H1 (cell line): ENCODE measurements at regions not wholly inside any gene's neighbourhood (a gene's known extent, or its start where the extent isn't known, plus 50 kb on each side); places are given as distances from the start of the nearest gene placed in this dataset.

Experiments used
- BACH1 ChIP-seq: IDR thresholded peaks from 2 replicates; pipeline ENCODE4 v1.6.1; 2012; ENCODE audit warnings: low read length, improper control_type of control experiment
- EP300 ChIP-seq, 2 experiments: IDR thresholded peaks; 1 replicate in 1 of 2; 2 replicates in 1 of 2; pipeline ENCODE4 v1.6.1; 2011 to 2012; ENCODE audit warnings: low read depth in 2 of 2, low read length in 2 of 2, mild to moderate bottlenecking in 2 of 2, borderline replicate concordance in 1 of 2, inconsistent platforms in 1 of 2, moderate library complexity in 1 of 2
- EZH2 ChIP-seq: fragments of 200-600 bp; sonication (generic); IDR thresholded peaks from 2 replicates; pipeline ENCODE4 v1.7.1; 2012; ENCODE audit warnings: low read depth, mild to moderate bottlenecking, moderate library complexity, low read length, inconsistent platforms; ENCODE audit not compliant: severe bottlenecking
- HDAC6 ChIP-seq: IDR thresholded peaks from one replicate; pipeline ENCODE4 v1.7.1; 2012; ENCODE audit warnings: low read depth, mild to moderate bottlenecking, inconsistent platforms, low read length, moderate library complexity
- POLR2AphosphoS5 ChIP-seq: IDR thresholded peaks from 2 replicates; pipeline ENCODE4 v1.6.1; 2011; ENCODE audit warnings: low read depth, low read length
- TF ChIP-seq, protein P1 (sequence below), 3 experiments: IDR thresholded peaks; 1 replicate in 2 of 3; 2 replicates in 1 of 3; pipeline versions ENCODE4 v1.5.1 to v1.6.1; 2011; ENCODE audit warnings: low read length in 3 of 3, mild to moderate bottlenecking in 3 of 3, inconsistent platforms in 2 of 3, low read depth in 1 of 3, moderate library complexity in 1 of 3; ENCODE audit not compliant: insufficient read depth in 1 of 3; ENCODE audit errors: control extremely low read depth in 1 of 3

DNA sequence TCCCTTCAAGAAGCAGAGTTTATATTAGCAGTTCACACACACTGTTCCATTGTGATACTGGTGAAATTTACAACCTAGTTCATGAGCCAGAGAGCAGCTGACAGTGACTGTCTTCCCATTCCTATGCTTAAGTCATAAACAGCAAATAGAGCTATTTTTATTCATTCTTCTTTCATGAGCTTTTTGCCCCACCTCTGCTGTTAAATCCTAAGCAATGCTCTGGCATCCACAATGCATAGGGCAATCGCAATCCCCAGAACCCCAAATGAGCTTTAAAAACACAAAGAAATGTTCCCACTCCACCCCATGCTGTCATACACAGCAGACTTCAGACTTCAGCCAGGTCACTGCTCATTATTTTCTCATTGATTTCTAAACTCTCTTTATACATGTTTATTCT lies 307.5 kb downstream of the ETS1 start:
- TF ChIP-seq EZH2 (no peak), HDAC6 (no peak), EP300 (IDR thresholded peaks at IDR 0.05; ENCODE audit: borderline replicate concordance in 1 of 2, low read depth in 2 of 2, low read length in 2 of 2) (no peak), POLR2AphosphoS5 (no peak), BACH1 (no peak)
- TF ChIP-seq, protein P1, sequence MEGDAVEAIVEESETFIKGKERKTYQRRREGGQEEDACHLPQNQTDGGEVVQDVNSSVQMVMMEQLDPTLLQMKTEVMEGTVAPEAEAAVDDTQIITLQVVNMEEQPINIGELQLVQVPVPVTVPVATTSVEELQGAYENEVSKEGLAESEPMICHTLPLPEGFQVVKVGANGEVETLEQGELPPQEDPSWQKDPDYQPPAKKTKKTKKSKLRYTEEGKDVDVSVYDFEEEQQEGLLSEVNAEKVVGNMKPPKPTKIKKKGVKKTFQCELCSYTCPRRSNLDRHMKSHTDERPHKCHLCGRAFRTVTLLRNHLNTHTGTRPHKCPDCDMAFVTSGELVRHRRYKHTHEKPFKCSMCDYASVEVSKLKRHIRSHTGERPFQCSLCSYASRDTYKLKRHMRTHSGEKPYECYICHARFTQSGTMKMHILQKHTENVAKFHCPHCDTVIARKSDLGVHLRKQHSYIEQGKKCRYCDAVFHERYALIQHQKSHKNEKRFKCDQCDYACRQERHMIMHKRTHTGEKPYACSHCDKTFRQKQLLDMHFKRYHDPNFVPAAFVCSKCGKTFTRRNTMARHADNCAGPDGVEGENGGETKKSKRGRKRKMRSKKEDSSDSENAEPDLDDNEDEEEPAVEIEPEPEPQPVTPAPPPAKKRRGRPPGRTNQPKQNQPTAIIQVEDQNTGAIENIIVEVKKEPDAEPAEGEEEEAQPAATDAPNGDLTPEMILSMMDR (IDR thresholded peaks at IDR 0.05; ENCODE audit: control extremely low read depth in 1 of 3, insufficient read depth in 1 of 3, low read depth in 1 of 3, low read length in 3 of 3), result no peak
